ENCODE measurements at regions not wholly inside any gene's neighbourhood (a gene's known extent, or its start where the extent isn't known, plus 50 kb on each side); places are given as distances from the start of the nearest gene placed in this dataset.

DNA sequence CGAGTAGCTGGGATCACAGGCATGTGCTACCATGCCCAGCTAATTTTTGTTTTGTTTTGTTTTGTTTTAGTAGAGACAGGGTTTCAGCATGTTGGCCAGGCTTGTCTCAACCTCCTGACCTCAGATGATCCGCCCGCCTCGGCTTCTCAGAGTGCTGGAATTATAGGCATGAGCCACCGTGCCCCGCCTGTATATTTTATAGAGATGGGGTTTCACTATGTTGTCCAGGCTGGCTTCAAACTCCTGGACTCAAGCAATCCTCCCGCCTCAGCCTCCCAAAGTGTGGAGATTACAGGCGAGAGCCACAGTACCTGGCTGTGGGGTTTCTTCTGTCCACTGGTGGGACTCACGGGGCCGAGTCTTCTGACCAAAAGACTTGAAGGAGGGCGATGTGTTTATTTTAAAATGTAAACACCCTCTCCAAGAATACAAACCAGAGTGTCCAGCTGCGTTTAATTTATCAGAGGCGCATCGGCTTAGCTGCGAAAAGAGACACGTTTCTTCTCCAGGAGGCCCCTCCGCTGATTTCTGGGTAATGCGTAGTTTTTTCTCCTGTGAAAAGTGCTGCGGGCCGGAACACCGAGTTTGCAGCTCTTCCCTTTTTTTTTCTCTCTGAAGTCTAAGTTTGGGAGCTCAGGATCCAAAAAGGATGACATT is 86.9 kb upstream of the CIBAR2 start:
- H3K9me3 ChIP-seq (ENCODE audit: control insufficient read depth, insufficient read depth, low read depth, low read length): no peaks in the 10 kb centered on the region
- ATAC-seq (no peak), DNase-seq (ENCODE audit: low read depth, low spot score) (no peak)
- in situ Hi-C loops (cut with HindIII; ENCODE audit: low pct_unique_long_range_greater_than_20kb, low sequenced_read_pairs): no loop called here
- no peaks in the 10 kb centered on the region; the same call in none of the 2 replicates for H3K4me1 ChIP-seq (ENCODE audit: control insufficient read depth, insufficient read depth, low read length)
- H3K27ac ChIP-seq (ENCODE audit: low read length): no peak overlapping the region
- no peaks in the 10 kb centered on the region for H3K27me3 ChIP-seq (ENCODE audit: control insufficient read depth, insufficient read depth, low read length)
- no TSS peak for BruUV-seq (replicated peaks)
- no peaks in the 10 kb centered on the region for H3K36me3 ChIP-seq (ENCODE audit: control insufficient read depth, insufficient read depth, low read length)
- POLR2A ChIA-PET: interaction anchor here (0.6 kb wide), 1 partner anchor 9 kb away, joined by 7 read pairs; no protein-coding TSS in a partner anchor
- TF ChIP-seq REST (IDR thresholded peaks at IDR 0.05; ENCODE audit: insufficient read depth in 1 of 2, low read depth in 2 of 2, low read length in 1 of 2) (no peak), POLR2AphosphoS5 (IDR thresholded peaks at IDR 0.05; ENCODE audit: low read depth, low read length) (no peak), TCF7L2 (IDR thresholded peaks at IDR 0.05; ENCODE audit: low read depth, low read length) (no peak), SIN3A (IDR thresholded peaks at IDR 0.05; ENCODE audit: borderline replicate concordance, insufficient read depth, low read depth, low read length) (no peak)
- TF ChIP-seq, protein P1, sequence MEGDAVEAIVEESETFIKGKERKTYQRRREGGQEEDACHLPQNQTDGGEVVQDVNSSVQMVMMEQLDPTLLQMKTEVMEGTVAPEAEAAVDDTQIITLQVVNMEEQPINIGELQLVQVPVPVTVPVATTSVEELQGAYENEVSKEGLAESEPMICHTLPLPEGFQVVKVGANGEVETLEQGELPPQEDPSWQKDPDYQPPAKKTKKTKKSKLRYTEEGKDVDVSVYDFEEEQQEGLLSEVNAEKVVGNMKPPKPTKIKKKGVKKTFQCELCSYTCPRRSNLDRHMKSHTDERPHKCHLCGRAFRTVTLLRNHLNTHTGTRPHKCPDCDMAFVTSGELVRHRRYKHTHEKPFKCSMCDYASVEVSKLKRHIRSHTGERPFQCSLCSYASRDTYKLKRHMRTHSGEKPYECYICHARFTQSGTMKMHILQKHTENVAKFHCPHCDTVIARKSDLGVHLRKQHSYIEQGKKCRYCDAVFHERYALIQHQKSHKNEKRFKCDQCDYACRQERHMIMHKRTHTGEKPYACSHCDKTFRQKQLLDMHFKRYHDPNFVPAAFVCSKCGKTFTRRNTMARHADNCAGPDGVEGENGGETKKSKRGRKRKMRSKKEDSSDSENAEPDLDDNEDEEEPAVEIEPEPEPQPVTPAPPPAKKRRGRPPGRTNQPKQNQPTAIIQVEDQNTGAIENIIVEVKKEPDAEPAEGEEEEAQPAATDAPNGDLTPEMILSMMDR (IDR thresholded peaks at IDR 0.05): no peak
- no peak overlapping the region for H3K4me3 ChIP-seq (ENCODE audit: low read depth in 2 of 2, low read length in 2 of 2)
- intact Hi-C loops (cut with micrococcal nuclease; ENCODE audit: unreplicated experiment): no loop called here
- CTCF ChIA-PET: no interaction called here

- Histone ChIP-seq H3K27ac (ENCODE audit: low read length) (no peak overlapping the region), H3K36me3 (ENCODE audit: control insufficient read depth, insufficient read depth, low read length) (no peaks in the 10 kb centered on the region), H3K4me1 (ENCODE audit: control insufficient read depth, insufficient read depth, low read length) (no peaks in the 10 kb centered on the region; the same call in none of the 2 replicates), H3K9me3 (ENCODE audit: control insufficient read depth, insufficient read depth, low read depth, low read length) (no peaks in the 10 kb centered on the region), H3K27me3 (ENCODE audit: control insufficient read depth, insufficient read depth, low read length) (no peaks in the 10 kb centered on the region), H3K4me3 (ENCODE audit: low read depth in 2 of 2, low read length in 2 of 2) (no peak overlapping the region)
- intact Hi-C loops (cut with micrococcal nuclease; ENCODE audit: unreplicated experiment) (no loop called here), in situ Hi-C loops (cut with HindIII; ENCODE audit: low pct_unique_long_range_greater_than_20kb, low sequenced_read_pairs) (no loop called here)
- POLR2A ChIA-PET: no interaction called here
- BruUV-seq (replicated peaks): no TSS peak
- CTCF ChIA-PET: no interaction called here
- ATAC-seq (no peak), DNase-seq (ENCODE audit: low read depth, low spot score) (no peak)
- no peak for TF ChIP-seq SIN3A (IDR thresholded peaks at IDR 0.05; ENCODE audit: borderline replicate concordance, insufficient read depth, low read depth, low read length)
- no peak for TF ChIP-seq TCF7L2 (IDR thresholded peaks at IDR 0.05; ENCODE audit: low read depth, low read length)
- no peak for TF ChIP-seq POLR2AphosphoS5 (IDR thresholded peaks at IDR 0.05; ENCODE audit: low read depth, low read length)
- TF ChIP-seq, protein P1 (IDR thresholded peaks at IDR 0.05): no peak
- TF ChIP-seq REST (IDR thresholded peaks at IDR 0.05; ENCODE audit: insufficient read depth in 1 of 2, low read depth in 2 of 2, low read length in 1 of 2): no peak
Observed at GRCh38 chr16:85199880-85200279, 87.6 kb upstream of the CIBAR2 start.
